ENCODE measurements at regions not wholly inside any gene's neighbourhood (a gene's known extent, or its start where the extent isn't known, plus 50 kb on each side); places are given as distances from the start of the nearest gene placed in this dataset.

- Mint-ChIP-seq H3K4me3 (no peak overlapping the region), H3K4me1 (peaks cover 9% of the 10 kb centered on the region), H3K36me3 (ENCODE audit: low read depth) (no peaks in the 10 kb centered on the region), H3K27me3 (no peaks in the 10 kb centered on the region), H3K27ac (no peak overlapping the region), H3K9me3 (ENCODE audit: low read depth) (no peaks in the 10 kb centered on the region)
- ATAC-seq (peak; percentile 61), DNase-seq (no peak)
- ChIA-PET CTCF (interaction anchor here (1.0 to 1.1 kb wide), 2 partner anchors 52 to 144 kb away, joined by 3 read pairs; no protein-coding TSS in a partner anchor), POLR2A (no interaction called here)
- intact Hi-C loops (cut with DNase I, micrococcal nuclease) = loop anchor here in 1 of 2 experiments (10.0 kb wide), 1 partner anchor 153 kb away; no protein-coding TSS in a partner anchor
Observed at GRCh38 chr2:42971947-42972736, 179.8 kb upstream of the HAAO start.

GRCh38 chr2:42971381-42971780 lies 179.0 kb upstream of the HAAO start:
- H3K27ac Mint-ChIP-seq = no peak overlapping the region
- POLR2A ChIA-PET = no interaction called here
- no peak overlapping the region for H3K4me3 Mint-ChIP-seq
- no peak for DNase-seq
- no peak for ATAC-seq
- H3K9me3 Mint-ChIP-seq (ENCODE audit: low read depth) = no peaks in the 10 kb centered on the region
- no peaks in the 10 kb centered on the region for H3K27me3 Mint-ChIP-seq
- intact Hi-C loops (cut with DNase I, micrococcal nuclease) = loop anchor here in 1 of 2 experiments (10.0 kb wide), 1 partner anchor 153 kb away; no protein-coding TSS in a partner anchor
- H3K4me1 Mint-ChIP-seq = peaks cover 7% of the 10 kb centered on the region
- CTCF ChIA-PET = interaction anchor here (1.0 kb wide), 1 partner anchor 23 kb away, joined by 3 read pairs; no protein-coding TSS in a partner anchor
- no peaks in the 10 kb centered on the region for H3K36me3 Mint-ChIP-seq (ENCODE audit: low read depth)

GRCh38 chr2:42970151-42970550 lies 177.8 kb upstream of the HAAO start:
- H3K27ac Mint-ChIP-seq = no peak overlapping the region
- ChIA-PET POLR2A (no interaction called here), CTCF (interaction anchor here (0.7 kb wide), 1 partner anchor 75 kb away, joined by 3 read pairs; no protein-coding TSS in a partner anchor)
- H3K36me3 Mint-ChIP-seq (ENCODE audit: low read depth) = no peaks in the 10 kb centered on the region
- H3K27me3 Mint-ChIP-seq = no peaks in the 10 kb centered on the region
- H3K4me3 Mint-ChIP-seq = no peak overlapping the region
- intact Hi-C loops (cut with DNase I, micrococcal nuclease) = loop anchor here in 1 of 2 experiments (10.0 kb wide), 1 partner anchor 155 kb away; no protein-coding TSS in a partner anchor
- DNase-seq (no peak), ATAC-seq (no peak)
- H3K4me1 Mint-ChIP-seq = peaks cover 7% of the 10 kb centered on the region
- no peaks in the 10 kb centered on the region for H3K9me3 Mint-ChIP-seq (ENCODE audit: low read depth)

GRCh38 chr2:42969231-42970150 lies 177.1 kb upstream of the HAAO start:
- Mint-ChIP-seq H3K27me3 (no peaks in the 10 kb centered on the region), H3K9me3 (ENCODE audit: low read depth) (no peaks in the 10 kb centered on the region), H3K36me3 (ENCODE audit: low read depth) (no peaks in the 10 kb centered on the region), H3K4me1 (peaks cover 7% of the 10 kb centered on the region), H3K27ac (no peak overlapping the region), H3K4me3 (no peak overlapping the region)
- DNase-seq = no peak
- POLR2A ChIA-PET = no interaction called here
- ATAC-seq = no peak
- intact Hi-C loops (cut with DNase I, micrococcal nuclease) = loop anchor here in 1 of 2 experiments (10.0 kb wide), 1 partner anchor 155 kb away; no protein-coding TSS in a partner anchor
- CTCF ChIA-PET = no interaction called here

DNA sequence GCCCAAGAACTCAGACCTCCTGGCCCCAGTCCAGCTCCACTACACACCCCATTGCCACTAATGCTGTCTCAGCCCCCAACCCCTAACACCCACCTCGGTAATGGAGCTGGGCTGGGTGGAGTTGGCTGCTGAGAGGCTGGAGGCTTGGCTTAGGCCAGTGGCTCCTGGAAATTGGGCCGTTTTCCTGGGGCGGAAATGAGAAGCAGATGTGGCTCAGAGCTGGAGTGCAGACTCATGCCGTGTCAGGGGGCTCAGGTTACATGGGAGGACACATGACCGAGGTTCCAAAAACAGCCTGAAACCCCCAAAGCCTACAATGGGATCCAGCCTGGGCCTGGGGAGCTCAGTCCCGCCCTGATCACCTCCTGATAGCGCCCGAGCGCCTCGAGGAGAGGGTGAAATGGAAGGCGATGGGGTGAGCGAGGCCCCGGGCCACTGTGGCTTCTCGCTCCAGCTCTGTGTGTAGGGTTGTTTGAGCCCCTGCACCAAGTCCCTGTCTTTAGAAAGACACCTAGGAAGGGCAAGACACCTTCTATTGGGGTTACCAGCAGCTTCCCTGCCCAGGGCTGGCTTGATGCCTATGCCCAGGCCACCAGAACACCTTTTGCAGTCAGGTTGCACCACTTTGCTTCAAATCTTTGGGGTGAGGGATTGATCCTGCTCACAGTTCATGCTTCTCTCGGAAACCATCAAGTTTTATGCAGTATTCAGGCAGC lies 175.7 kb upstream of the HAAO start:
- ChIA-PET CTCF (interaction anchor here (0.8 kb wide), 1 partner anchor 12 kb away, joined by 5 read pairs; no protein-coding TSS in a partner anchor), POLR2A (interaction anchor here (0.6 kb wide), 1 partner anchor 183 kb away, joined by 3 read pairs; no protein-coding TSS in a partner anchor)
- ATAC-seq (no peak), DNase-seq (no peak)
- Mint-ChIP-seq H3K27me3 (peaks cover under 1% of the 10 kb centered on the region), H3K36me3 (ENCODE audit: low read depth) (no peaks in the 10 kb centered on the region), H3K9me3 (ENCODE audit: low read depth) (no peaks in the 10 kb centered on the region), H3K4me3 (no peak overlapping the region), H3K27ac (no peak overlapping the region), H3K4me1 (peaks cover 7% of the 10 kb centered on the region)
- intact Hi-C loops (cut with DNase I, micrococcal nuclease) = no loop called here

GRCh38 chr2:42965910-42966309 lies 173.5 kb upstream of the HAAO start:
- Mint-ChIP-seq H3K4me3 (no peak overlapping the region), H3K4me1 (peaks cover 9% of the 10 kb centered on the region), H3K9me3 (ENCODE audit: low read depth) (no peaks in the 10 kb centered on the region), H3K27ac (no peak overlapping the region), H3K27me3 (peaks cover 7% of the 10 kb centered on the region), H3K36me3 (ENCODE audit: low read depth) (no peaks in the 10 kb centered on the region)
- POLR2A ChIA-PET = no interaction called here
- DNase-seq = no peak
- CTCF ChIA-PET = interaction anchor here (0.6 to 0.7 kb wide), 2 partner anchors 11 to 1312 kb away, joined by 4 read pairs; no protein-coding TSS in a partner anchor
- intact Hi-C loops (cut with DNase I, micrococcal nuclease) = no loop called here
- no peak for ATAC-seq

DNA sequence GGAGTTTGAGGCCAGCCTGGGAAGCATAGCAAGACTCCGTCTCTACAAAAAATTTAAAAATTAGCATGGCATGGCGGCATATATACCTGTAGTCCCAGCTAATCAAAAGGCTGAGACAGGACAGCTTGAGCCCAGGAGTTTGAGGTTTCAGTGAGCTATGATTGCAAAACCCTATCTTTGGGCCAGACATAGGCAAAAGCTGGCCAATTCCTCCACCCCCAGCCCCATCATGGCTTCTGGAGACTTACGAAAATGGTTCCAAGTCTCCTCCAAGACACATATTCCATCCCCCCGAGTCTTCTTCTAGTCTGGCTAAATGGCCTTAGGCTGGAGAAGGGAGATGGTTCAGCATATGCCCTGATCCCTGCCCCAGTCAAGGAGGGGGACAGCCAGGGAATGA lies 172.8 kb upstream of the HAAO start:
- POLR2A ChIA-PET = no interaction called here
- no peaks in the 10 kb centered on the region for H3K36me3 Mint-ChIP-seq (ENCODE audit: low read depth)
- no peak overlapping the region for H3K27ac Mint-ChIP-seq
- no peak overlapping the region for H3K4me3 Mint-ChIP-seq
- CTCF ChIA-PET = interaction anchor here (0.7 to 1.4 kb wide), 4 partner anchors 9 to 146 kb away, joined by 3 to 6 read pairs (median 5); no protein-coding TSS in a partner anchor
- DNase-seq = no peak
- intact Hi-C loops (cut with DNase I, micrococcal nuclease) = no loop called here
- H3K9me3 Mint-ChIP-seq (ENCODE audit: low read depth) = no peaks in the 10 kb centered on the region
- H3K27me3 Mint-ChIP-seq = peaks cover 7% of the 10 kb centered on the region
- no peak for ATAC-seq
- peaks cover 9% of the 10 kb centered on the region for H3K4me1 Mint-ChIP-seq

GRCh38 chr2:42964439-42965083 lies 172.2 kb upstream of the HAAO start:
- Mint-ChIP-seq H3K27me3 (peaks cover 7% of the 10 kb centered on the region), H3K4me3 (no peak overlapping the region), H3K9me3 (ENCODE audit: low read depth) (no peaks in the 10 kb centered on the region), H3K27ac (no peak overlapping the region), H3K36me3 (ENCODE audit: low read depth) (no peaks in the 10 kb centered on the region), H3K4me1 (peaks cover 9% of the 10 kb centered on the region)
- ATAC-seq = no peak
- no peak for DNase-seq
- ChIA-PET CTCF (interaction anchor here (0.6 to 1.6 kb wide), 5 partner anchors 10 to 534 kb away, joined by 3 to 7 read pairs (median 6); no protein-coding TSS in a partner anchor), POLR2A (no interaction called here)
- intact Hi-C loops (cut with DNase I, micrococcal nuclease) = no loop called here

- intact Hi-C loops (cut with DNase I, micrococcal nuclease) = no loop called here
- Mint-ChIP-seq H3K4me3 (no peak overlapping the region), H3K27me3 (peaks cover 7% of the 10 kb centered on the region), H3K27ac (no peak overlapping the region), H3K36me3 (ENCODE audit: low read depth) (no peaks in the 10 kb centered on the region), H3K4me1 (peaks cover 9% of the 10 kb centered on the region), H3K9me3 (ENCODE audit: low read depth) (no peaks in the 10 kb centered on the region)
- no peak for ATAC-seq
- POLR2A ChIA-PET = no interaction called here
- no peak for DNase-seq
- CTCF ChIA-PET = interaction anchor here (0.6 to 1.6 kb wide), 6 partner anchors 11 to 535 kb away, joined by 3 to 7 read pairs (median 3); no protein-coding TSS in a partner anchor
Observed at GRCh38 chr2:42963452-42964068, 171.2 kb upstream of the HAAO start.

- POLR2A ChIA-PET = no interaction called here
- no peak for ATAC-seq
- H3K27me3 Mint-ChIP-seq = peaks cover 7% of the 10 kb centered on the region
- no peak overlapping the region for H3K4me3 Mint-ChIP-seq
- no peaks in the 10 kb centered on the region for H3K36me3 Mint-ChIP-seq (ENCODE audit: low read depth)
- peak; percentile 22 for DNase-seq
- no peaks in the 10 kb centered on the region for H3K9me3 Mint-ChIP-seq (ENCODE audit: low read depth)
- intact Hi-C loops (cut with DNase I, micrococcal nuclease) = no loop called here
- CTCF ChIA-PET = interaction anchor here (1.2 kb wide), 1 partner anchor 103 kb away, joined by 3 read pairs; no protein-coding TSS in a partner anchor
- H3K4me1 Mint-ChIP-seq = peaks cover 9% of the 10 kb centered on the region
- no peak overlapping the region for H3K27ac Mint-ChIP-seq
Observed at GRCh38 chr2:42962508-42962953, 170.1 kb upstream of the HAAO start.

All from activated CD4-positive, alpha-beta T cell treated with anti-CD3 and anti-CD28 coated beads for 36 hours (primary cell).